Type B pancreatic cell (in vitro differentiated cells): ENCODE measurements at regions not wholly inside any gene's neighbourhood (a gene's known extent, or its start where the extent isn't known, plus 50 kb on each side); places are given as distances from the start of the nearest gene placed in this dataset.

ENCODE experiments used
- DNase-seq: peaks from one replicate; pipeline ENCODE4 v3.0.0; 2021; ENCODE audit warnings: mixed read lengths; ENCODE audit not compliant: unreplicated experiment; ENCODE audit errors: extremely low spot score
- H3K27ac Mint-ChIP-seq: 2 replicates; pipeline ENCODE4 v1.8.0; 2021; ENCODE audit warnings: mild to moderate bottlenecking, mixed read lengths
- H3K27me3 Mint-ChIP-seq: 2 replicates; pipeline ENCODE4 v1.8.0; 2021; ENCODE audit warnings: mixed read lengths
- H3K36me3 Mint-ChIP-seq: 2 replicates; pipeline ENCODE4 v1.8.0; 2021; ENCODE audit warnings: mixed read lengths
- H3K4me1 Mint-ChIP-seq: one replicate; pipeline ENCODE4 v1.8.0; 2021; ENCODE audit warnings: mixed read lengths; ENCODE audit not compliant: unreplicated experiment
- H3K4me3 Mint-ChIP-seq: 2 replicates; pipeline ENCODE4 v1.8.0; 2021; ENCODE audit warnings: mild to moderate bottlenecking, mixed read lengths
- H3K9me3 Mint-ChIP-seq: 2 replicates; pipeline ENCODE4 v1.8.0; 2021; ENCODE audit warnings: mixed read lengths
- TF ChIP-seq, protein P1 (sequence below): fragments of 200-600 bp; sonication (generic); conservative IDR thresholded peaks from 2 replicates; pipeline ENCODE4 v1.5.0; 2021; ENCODE audit warnings: antibody characterized with exemption, mild to moderate bottlenecking

DNA sequence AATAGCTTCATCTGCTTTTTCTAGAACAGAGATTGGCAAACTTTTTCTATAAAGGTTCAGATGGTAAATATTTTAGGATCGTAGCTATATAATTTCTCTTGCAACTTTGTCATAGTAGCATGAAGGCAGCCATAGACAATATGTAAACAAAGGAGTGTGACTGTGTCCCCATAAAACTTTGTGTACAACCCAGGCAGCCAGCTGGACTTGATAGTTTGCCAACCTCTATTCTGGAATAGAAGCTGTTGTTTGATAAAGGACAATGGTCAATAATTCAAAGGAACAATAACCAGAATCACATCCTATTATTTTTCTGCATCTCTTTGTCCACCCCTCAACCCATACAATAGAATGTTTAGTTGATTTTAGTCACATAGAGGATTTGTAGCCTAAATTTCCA, 286.7 kb downstream of the LMX1A start:
- no peaks in the 10 kb centered on the region for H3K9me3 Mint-ChIP-seq
- no peak overlapping the region for H3K27ac Mint-ChIP-seq
- H3K4me1 Mint-ChIP-seq = peaks cover 13% of the 10 kb centered on the region
- no peak overlapping the region for H3K4me3 Mint-ChIP-seq
- H3K27me3 Mint-ChIP-seq = no peaks in the 10 kb centered on the region
- no peak for DNase-seq
- no peaks in the 10 kb centered on the region for H3K36me3 Mint-ChIP-seq
- TF ChIP-seq, protein P1, sequence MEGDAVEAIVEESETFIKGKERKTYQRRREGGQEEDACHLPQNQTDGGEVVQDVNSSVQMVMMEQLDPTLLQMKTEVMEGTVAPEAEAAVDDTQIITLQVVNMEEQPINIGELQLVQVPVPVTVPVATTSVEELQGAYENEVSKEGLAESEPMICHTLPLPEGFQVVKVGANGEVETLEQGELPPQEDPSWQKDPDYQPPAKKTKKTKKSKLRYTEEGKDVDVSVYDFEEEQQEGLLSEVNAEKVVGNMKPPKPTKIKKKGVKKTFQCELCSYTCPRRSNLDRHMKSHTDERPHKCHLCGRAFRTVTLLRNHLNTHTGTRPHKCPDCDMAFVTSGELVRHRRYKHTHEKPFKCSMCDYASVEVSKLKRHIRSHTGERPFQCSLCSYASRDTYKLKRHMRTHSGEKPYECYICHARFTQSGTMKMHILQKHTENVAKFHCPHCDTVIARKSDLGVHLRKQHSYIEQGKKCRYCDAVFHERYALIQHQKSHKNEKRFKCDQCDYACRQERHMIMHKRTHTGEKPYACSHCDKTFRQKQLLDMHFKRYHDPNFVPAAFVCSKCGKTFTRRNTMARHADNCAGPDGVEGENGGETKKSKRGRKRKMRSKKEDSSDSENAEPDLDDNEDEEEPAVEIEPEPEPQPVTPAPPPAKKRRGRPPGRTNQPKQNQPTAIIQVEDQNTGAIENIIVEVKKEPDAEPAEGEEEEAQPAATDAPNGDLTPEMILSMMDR = no peak

DNA sequence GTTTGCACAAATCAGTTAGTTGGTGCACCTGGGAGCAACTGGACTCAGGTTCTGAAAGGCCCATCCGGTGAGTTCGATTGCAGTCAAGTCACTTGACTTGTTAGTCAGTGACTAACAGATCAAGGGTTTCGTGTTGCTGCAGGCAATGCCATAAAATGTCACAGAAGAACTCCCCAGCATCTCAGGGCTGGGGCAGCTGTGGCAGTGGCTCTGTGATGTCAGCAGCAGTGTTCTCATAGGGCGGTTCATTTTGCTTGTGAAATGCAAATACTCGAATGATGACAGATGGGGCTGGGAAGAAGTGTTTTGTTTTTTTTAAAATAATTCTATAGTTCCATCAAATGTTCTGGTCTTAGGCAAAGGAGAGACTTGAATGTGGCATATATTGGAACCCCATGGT, 287.8 kb downstream of the LMX1A start:
- no peaks in the 10 kb centered on the region for H3K27me3 Mint-ChIP-seq
- H3K27ac Mint-ChIP-seq = no peak overlapping the region
- H3K36me3 Mint-ChIP-seq = no peaks in the 10 kb centered on the region
- TF ChIP-seq, protein P1 = no peak
- no peak for DNase-seq
- no peak overlapping the region for H3K4me3 Mint-ChIP-seq
- H3K4me1 Mint-ChIP-seq = peaks cover 5% of the 10 kb centered on the region
- H3K9me3 Mint-ChIP-seq = no peaks in the 10 kb centered on the region

DNA sequence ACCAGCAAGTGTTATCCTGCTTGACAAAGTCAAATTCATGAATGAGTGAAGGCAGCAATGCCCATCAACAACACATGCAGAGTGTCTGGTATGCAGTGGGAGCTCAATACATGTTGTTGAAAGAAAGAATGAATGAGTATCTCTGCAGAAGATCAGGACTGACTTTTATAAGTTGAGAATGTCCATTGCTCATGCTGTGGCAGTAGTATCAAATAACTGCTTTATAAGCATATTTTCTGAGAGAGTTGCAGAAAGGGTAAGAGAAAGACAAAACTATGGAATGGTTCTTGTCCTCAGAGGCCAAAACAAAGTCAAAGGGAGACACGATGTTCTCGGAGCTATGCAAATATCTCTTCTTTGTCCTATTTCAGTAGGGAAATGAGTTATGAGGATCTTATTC, 288.7 kb downstream of the LMX1A start:
- Mint-ChIP-seq H3K27me3 (no peaks in the 10 kb centered on the region), H3K9me3 (no peaks in the 10 kb centered on the region), H3K36me3 (no peaks in the 10 kb centered on the region), H3K4me3 (no peak overlapping the region), H3K27ac (no peak overlapping the region), H3K4me1 (no peaks in the 10 kb centered on the region)
- TF ChIP-seq, protein P1 = no peak
- DNase-seq = no peak

DNA sequence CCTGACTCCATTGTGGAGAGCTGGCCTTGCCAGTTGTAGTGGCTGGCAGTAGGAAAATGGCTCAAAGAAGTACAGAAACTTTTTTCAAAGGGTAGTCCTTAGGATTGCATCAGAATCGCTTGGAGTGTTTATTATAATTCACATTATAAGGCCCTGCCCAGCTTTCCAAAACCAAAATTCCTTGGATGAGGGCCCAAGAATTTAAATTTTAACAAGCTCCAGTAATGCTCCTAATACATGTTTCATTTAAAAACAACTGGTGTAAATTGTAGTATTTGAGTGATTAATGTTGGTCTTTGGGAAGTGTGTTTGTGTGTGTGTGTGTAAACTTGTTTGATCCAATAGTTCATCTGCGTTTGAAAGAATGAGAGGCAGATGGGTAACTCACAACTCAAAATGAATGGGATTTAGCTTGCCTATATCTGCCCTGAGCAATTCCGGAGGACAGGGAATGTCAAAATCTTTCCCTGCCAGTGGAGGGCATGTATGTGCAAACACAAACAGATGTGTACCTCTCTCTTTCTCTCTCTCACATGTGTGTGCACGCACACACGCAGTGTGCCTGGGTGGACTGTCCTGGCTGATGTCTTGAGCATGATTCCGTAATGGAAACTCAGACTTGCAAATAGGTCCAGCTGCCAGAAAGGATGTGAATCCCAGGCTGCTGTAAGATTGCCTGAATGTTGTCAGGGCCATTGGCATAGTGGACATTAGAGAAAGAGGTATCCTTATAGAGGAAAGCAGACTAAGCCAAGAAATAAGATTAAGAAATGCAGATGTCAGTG, 293.1 kb downstream of the LMX1A start:
- Mint-ChIP-seq H3K9me3 (no peaks in the 10 kb centered on the region), H3K4me3 (no peak overlapping the region), H3K36me3 (no peaks in the 10 kb centered on the region), H3K27ac (no peak overlapping the region), H3K4me1 (no peaks in the 10 kb centered on the region), H3K27me3 (no peaks in the 10 kb centered on the region)
- DNase-seq = no peak
- TF ChIP-seq, protein P1 = no peak

DNA sequence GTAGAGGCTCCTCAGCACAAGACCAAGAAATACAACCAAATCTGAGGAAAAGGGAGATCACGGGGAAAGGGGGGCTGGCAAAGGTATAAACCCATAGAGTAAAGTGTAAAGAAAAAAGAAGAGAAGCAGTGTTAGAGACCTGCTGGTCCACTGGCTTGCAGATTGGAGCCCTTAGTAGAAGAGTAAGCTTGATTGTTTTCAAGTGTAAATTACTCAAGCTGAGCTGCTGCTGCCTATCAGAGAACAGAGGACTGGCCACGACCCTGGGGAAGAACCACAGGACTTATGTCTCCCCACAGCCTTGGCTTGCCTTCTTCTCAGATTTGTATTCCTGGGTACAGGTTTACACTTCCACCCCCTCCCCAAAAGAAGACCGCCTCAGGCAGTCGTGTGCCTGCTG, 294.2 kb downstream of the LMX1A start:
- no peak for DNase-seq
- H3K9me3 Mint-ChIP-seq = no peaks in the 10 kb centered on the region
- H3K4me1 Mint-ChIP-seq = no peaks in the 10 kb centered on the region
- no peaks in the 10 kb centered on the region for H3K36me3 Mint-ChIP-seq
- no peak overlapping the region for H3K27ac Mint-ChIP-seq
- TF ChIP-seq, protein P1 = no peak
- no peak overlapping the region for H3K4me3 Mint-ChIP-seq
- H3K27me3 Mint-ChIP-seq = no peaks in the 10 kb centered on the region
